ENCODE measurements at regions not wholly inside any gene's neighbourhood (a gene's known extent, or its start where the extent isn't known, plus 50 kb on each side); places are given as distances from the start of the nearest gene placed in this dataset.

DNA sequence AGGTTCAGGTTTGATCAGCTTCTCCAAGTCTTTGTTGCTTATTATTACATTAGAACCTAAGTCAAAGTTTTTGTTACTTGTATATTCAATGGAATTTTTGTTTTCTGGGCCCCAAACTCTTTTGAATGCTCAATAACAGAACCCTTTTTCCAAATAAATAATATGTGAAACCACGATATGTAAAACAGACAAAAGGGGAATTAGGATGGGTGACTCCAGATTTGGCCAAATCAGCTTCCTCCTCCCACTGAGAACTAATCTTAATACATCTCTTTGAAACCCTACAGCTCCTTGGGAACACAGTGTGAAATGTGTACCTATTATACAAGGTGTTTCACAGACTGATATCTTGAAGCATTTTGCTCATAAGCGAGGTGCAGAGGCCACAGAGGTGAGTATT, 67.0 kb upstream of the TNFSF18 start (continued):
- no peak for TF ChIP-seq ZNF607 (CRISPR knock-in tag; IDR thresholded peaks at IDR 0.05; ENCODE audit: borderline replicate concordance)
- TF ChIP-seq ZNF547 (CRISPR knock-in tag; IDR thresholded peaks at IDR 0.05): no peak
- no peak for TF ChIP-seq MXD4 (CRISPR knock-in tag; IDR thresholded peaks at IDR 0.05)
- no peak for TF ChIP-seq TARDBP (CRISPR knock-in tag; IDR thresholded peaks at IDR 0.05)
- no peak for TF ChIP-seq ZNF572 (CRISPR knock-in tag; IDR thresholded peaks at IDR 0.05)
- TF ChIP-seq SNRNP70 (IDR thresholded peaks at IDR 0.05; ENCODE audit: low read depth, low read length): no peak
- TF ChIP-seq ZNF883 (CRISPR knock-in tag; IDR thresholded peaks at IDR 0.05; ENCODE audit: not compliant biosample characterization): no peak
- TF ChIP-seq ZKSCAN1 (IDR thresholded peaks at IDR 0.05; ENCODE audit: low read length): no peak

DNA sequence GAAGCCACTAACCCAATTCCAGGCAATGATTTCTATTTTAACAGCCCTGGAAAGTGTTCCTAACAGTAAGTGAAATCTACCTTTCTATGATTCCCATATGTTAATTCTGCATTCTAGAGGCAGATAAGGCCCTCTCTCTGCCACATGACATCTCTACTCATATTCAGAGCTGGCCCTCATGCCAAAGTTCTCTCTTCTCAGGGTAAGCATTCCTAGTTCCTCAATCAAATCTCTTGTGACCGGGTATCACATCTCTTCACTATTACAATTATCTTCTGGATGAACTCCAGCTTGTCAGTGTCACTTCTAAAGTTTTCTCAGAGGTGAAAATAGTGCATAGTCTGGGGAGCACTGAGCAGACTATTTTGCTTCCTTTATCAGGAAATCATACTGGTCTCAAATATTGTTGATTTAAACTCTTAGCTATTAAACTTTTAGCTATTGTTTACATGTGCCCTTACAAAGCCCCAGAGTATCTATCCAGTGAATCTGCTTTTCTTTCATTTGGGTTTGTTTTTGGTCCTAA, 66.4 kb upstream of the TNFSF18 start:
- 68% methylated on average over 1 of the region's 1 CpG for WGBS (ENCODE audit: low lambda C conversion rate)
- ATAC-seq (no peak), FAIRE-seq (no peak), DNase-seq (ENCODE audit: low spot score) (no peak)
- no peak overlapping the region for H3K4me3 ChIP-seq (replicated peaks in 1 of 3; ENCODE audit: insufficient read depth in 1 of 3, low read depth in 2 of 3, low read length in 3 of 3)
- no peak overlapping the region for H3K4me2 ChIP-seq (ENCODE audit: low read depth, low read length)
- in situ Hi-C loops (cut with HindIII; ENCODE audit: extremely low pct_ligation_motif_present, low pct_unique_long_range_greater_than_20kb): no loop called here
- no peaks in the 10 kb centered on the region for H3K79me2 ChIP-seq (ENCODE audit: insufficient read depth, low read length)
- no peak overlapping the region for H3K9ac ChIP-seq (ENCODE audit: insufficient read depth, low read depth, low read length)
- no peaks in the 10 kb centered on the region for H4K20me1 ChIP-seq (ENCODE audit: insufficient read depth, low read length)
- no peaks in the 10 kb centered on the region for H3K36me3 ChIP-seq (replicated peaks in 1 of 2; ENCODE audit: control insufficient read depth in 1 of 2, insufficient read depth in 2 of 2, low read length in 2 of 2)
- H3K4me1 ChIP-seq (ENCODE audit: insufficient read depth, low read length): peaks cover 5% of the 10 kb centered on the region
- intact Hi-C loops (cut with micrococcal nuclease; ENCODE audit: unreplicated experiment): no loop called here
- no peak overlapping the region for H3K27ac ChIP-seq (ENCODE audit: extremely low read length, insufficient read depth, low read length)
- BruUV-seq (replicated peaks): no TSS peak
- no peaks in the 10 kb centered on the region for H3K9me3 ChIP-seq (ENCODE audit: low read length)
- ChIA-PET POLR2A (no interaction called here), CTCF (ENCODE audit: low intra/inter-chr PET ratio, low total read pairs) (no interaction called here)
- H3K27me3 ChIP-seq (ENCODE audit: control insufficient read depth in 1 of 2, insufficient read depth in 2 of 2, low read length in 2 of 2): no peaks in the 10 kb centered on the region; a peak in 1 of 5 replicates
- no peak overlapping the region for H2AFZ ChIP-seq (ENCODE audit: low read length)
- TF ChIP-seq, protein P1, sequence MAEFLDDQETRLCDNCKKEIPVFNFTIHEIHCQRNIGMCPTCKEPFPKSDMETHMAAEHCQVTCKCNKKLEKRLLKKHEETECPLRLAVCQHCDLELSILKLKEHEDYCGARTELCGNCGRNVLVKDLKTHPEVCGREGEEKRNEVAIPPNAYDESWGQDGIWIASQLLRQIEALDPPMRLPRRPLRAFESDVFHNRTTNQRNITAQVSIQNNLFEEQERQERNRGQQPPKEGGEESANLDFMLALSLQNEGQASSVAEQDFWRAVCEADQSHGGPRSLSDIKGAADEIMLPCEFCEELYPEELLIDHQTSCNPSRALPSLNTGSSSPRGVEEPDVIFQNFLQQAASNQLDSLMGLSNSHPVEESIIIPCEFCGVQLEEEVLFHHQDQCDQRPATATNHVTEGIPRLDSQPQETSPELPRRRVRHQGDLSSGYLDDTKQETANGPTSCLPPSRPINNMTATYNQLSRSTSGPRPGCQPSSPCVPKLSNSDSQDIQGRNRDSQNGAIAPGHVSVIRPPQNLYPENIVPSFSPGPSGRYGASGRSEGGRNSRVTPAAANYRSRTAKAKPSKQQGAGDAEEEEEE (CRISPR knock-in tag; IDR thresholded peaks at IDR 0.05; ENCODE audit: borderline replicate concordance): no peak
- TF ChIP-seq, protein P2, sequence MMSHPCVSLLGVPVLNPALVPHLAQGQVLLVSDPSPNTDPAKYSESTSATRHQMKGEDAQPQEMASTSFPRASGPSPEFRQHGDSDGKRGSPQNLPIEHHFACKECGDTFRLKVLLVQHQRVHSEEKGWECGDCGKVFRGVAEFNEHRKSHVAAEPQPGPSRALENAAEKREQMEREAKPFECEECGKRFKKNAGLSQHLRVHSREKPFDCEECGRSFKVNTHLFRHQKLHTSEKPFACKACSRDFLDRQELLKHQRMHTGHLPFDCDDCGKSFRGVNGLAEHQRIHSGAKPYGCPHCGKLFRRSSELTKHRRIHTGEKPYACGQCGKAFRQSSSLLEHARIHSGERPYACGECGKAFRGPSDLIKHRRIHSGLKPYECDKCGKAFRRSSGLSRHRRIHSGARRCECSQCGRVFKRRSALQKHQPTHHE (CRISPR knock-in tag; IDR thresholded peaks at IDR 0.05; ENCODE audit: borderline replicate concordance): no peak
- TF ChIP-seq, protein P3, sequence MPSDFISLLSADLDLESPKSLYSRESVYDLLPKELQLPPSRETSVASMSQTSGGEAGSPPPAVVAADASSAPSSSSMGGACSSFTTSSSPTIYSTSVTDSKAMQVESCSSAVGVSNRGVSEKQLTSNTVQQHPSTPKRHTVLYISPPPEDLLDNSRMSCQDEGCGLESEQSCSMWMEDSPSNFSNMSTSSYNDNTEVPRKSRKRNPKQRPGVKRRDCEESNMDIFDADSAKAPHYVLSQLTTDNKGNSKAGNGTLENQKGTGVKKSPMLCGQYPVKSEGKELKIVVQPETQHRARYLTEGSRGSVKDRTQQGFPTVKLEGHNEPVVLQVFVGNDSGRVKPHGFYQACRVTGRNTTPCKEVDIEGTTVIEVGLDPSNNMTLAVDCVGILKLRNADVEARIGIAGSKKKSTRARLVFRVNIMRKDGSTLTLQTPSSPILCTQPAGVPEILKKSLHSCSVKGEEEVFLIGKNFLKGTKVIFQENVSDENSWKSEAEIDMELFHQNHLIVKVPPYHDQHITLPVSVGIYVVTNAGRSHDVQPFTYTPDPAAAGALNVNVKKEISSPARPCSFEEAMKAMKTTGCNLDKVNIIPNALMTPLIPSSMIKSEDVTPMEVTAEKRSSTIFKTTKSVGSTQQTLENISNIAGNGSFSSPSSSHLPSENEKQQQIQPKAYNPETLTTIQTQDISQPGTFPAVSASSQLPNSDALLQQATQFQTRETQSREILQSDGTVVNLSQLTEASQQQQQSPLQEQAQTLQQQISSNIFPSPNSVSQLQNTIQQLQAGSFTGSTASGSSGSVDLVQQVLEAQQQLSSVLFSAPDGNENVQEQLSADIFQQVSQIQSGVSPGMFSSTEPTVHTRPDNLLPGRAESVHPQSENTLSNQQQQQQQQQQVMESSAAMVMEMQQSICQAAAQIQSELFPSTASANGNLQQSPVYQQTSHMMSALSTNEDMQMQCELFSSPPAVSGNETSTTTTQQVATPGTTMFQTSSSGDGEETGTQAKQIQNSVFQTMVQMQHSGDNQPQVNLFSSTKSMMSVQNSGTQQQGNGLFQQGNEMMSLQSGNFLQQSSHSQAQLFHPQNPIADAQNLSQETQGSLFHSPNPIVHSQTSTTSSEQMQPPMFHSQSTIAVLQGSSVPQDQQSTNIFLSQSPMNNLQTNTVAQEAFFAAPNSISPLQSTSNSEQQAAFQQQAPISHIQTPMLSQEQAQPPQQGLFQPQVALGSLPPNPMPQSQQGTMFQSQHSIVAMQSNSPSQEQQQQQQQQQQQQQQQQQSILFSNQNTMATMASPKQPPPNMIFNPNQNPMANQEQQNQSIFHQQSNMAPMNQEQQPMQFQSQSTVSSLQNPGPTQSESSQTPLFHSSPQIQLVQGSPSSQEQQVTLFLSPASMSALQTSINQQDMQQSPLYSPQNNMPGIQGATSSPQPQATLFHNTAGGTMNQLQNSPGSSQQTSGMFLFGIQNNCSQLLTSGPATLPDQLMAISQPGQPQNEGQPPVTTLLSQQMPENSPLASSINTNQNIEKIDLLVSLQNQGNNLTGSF (CRISPR knock-in tag; IDR thresholded peaks at IDR 0.05): no peak
- TF ChIP-seq ZFY (CRISPR knock-in tag; IDR thresholded peaks at IDR 0.05) (no peak), POLR2G (IDR thresholded peaks at IDR 0.05; ENCODE audit: low read depth, low read length) (no peak)
